SK-N-SH (cell line): ENCODE measurements at regions not wholly inside any gene's neighbourhood (a gene's known extent, or its start where the extent isn't known, plus 50 kb on each side); places are given as distances from the start of the nearest gene placed in this dataset.

Source experiments
- CTCF ChIA-PET: fragments of 300-600, 350-600 bp; formaldehyde crosslinking; extraction: SDS; loops from one replicate; lab custom pipeline; 2021; lab: Yijun Ruan, JAX
- POLR2A ChIA-PET: fragments of 350-600 bp; sonication (Branson Sonifier 250); formaldehyde crosslinking; extraction: SDS; loops from one replicate; lab custom pipeline; 2020; ENCODE audit warnings: antibody characterized with exemption, inconsistent platforms; lab: Yijun Ruan, JAX
- DNase-seq: peaks from one replicate; pipeline ENCODE4 v3.0.0; 2012
- H2AFZ ChIP-seq: fragments of 200-600 bp; sonication (generic); 2 replicates; pipeline ENCODE4 v1.8.1; 2016; ENCODE audit warnings: antibody characterized with exemption, mild to moderate bottlenecking, low read depth
- H3F3A ChIP-seq: fragments of 200-600 bp; sonication (generic); replicated peaks from 2 replicates; pipeline ENCODE3; 2016; ENCODE audit warnings: antibody characterized with exemption, mild to moderate bottlenecking; ENCODE audit not compliant: insufficient read depth
- H3K27ac ChIP-seq, 2 experiments: fragments of 200-500 bp in 1 of 2; fragments of 200-600 bp in 1 of 2; sonication (Bioruptor generic) in 1 of 2; sonication (generic), shearing (Covaris generic) in 1 of 2; 2 replicates each; pipeline versions ENCODE4 v1.5.1 to v1.6.1; 2014 to 2016; ENCODE audit warnings: low read depth in 2 of 2, inconsistent platforms in 1 of 2, low read length in 1 of 2, mild to moderate bottlenecking in 1 of 2, mixed read lengths in 1 of 2
- H3K27me3 ChIP-seq: fragments of 200-600 bp; sonication (generic), shearing (Covaris generic); 2 replicates; pipeline ENCODE4 v1.6.1; 2016; ENCODE audit warnings: mixed run types; ENCODE audit not compliant: insufficient read depth
- H3K36me3 ChIP-seq, 2 experiments: fragments of 200-500 bp in 1 of 2; fragments of 200-600 bp in 1 of 2; sonication (Bioruptor generic) in 1 of 2; sonication (generic) in 1 of 2; replicated peaks in 1 of 2; 2 replicates each; pipeline versions ENCODE3 to v1.5.1; 2014 to 2016; ENCODE audit warnings: low read length in 1 of 2, mild to moderate bottlenecking in 1 of 2; ENCODE audit not compliant: insufficient read depth in 2 of 2, control insufficient read depth in 1 of 2
- H3K4me1 ChIP-seq, 2 experiments: fragments of 200-500 bp in 1 of 2; fragments of 200-600 bp in 1 of 2; sonication (Bioruptor generic) in 1 of 2; sonication (generic), shearing (Covaris generic) in 1 of 2; 2 replicates each; pipeline versions ENCODE4 v1.5.1 to v1.6.1; 2014 to 2016; ENCODE audit warnings: low read depth in 1 of 2, low read length in 1 of 2, mixed run types in 1 of 2; ENCODE audit not compliant: insufficient read depth in 2 of 2, control insufficient read depth in 1 of 2
- H3K4me2 ChIP-seq: fragments of 200-600 bp; sonication (generic), shearing (Covaris generic); 2 replicates; pipeline ENCODE4 v1.6.1; 2017; ENCODE audit warnings: mixed run types
- H3K4me3 ChIP-seq, 2 experiments: fragments of 200-500 bp in 1 of 2; fragments of 200-600 bp in 1 of 2; sonication (Bioruptor generic) in 1 of 2; sonication (generic), shearing (Covaris generic) in 1 of 2; 2 replicates each; pipeline versions ENCODE4 v1.5.1 to v1.8.1; 2014 to 2016; ENCODE audit warnings: low read depth in 2 of 2, inconsistent platforms in 1 of 2, low read length in 1 of 2, mild to moderate bottlenecking in 1 of 2, mixed read lengths in 1 of 2, moderate library complexity in 1 of 2
- H3K79me2 ChIP-seq: fragments of 200-600 bp; sonication (generic); 2 replicates; pipeline ENCODE4 v1.8.1; 2017; ENCODE audit warnings: mild to moderate bottlenecking; ENCODE audit not compliant: insufficient read depth
- H3K9ac ChIP-seq: fragments of 200-600 bp; sonication (generic); 2 replicates; pipeline ENCODE4 v1.6.1; 2017; ENCODE audit warnings: mixed run types
- H3K9me2 ChIP-seq: fragments of 200-600 bp; sonication (generic); 2 replicates; pipeline ENCODE4 v1.6.1; 2017; ENCODE audit warnings: mixed run types
- H3K9me3 ChIP-seq: fragments of 200-600 bp; sonication (generic); 2 replicates; pipeline ENCODE4 v1.6.1; 2017; ENCODE audit warnings: mixed run types, mild to moderate bottlenecking, moderate library complexity
- H4K20me1 ChIP-seq: fragments of 200-600 bp; sonication (generic); 2 replicates; pipeline ENCODE4 v1.6.1; 2017; ENCODE audit warnings: mild to moderate bottlenecking, mixed run types; ENCODE audit not compliant: insufficient read depth
- CTCF ChIP-seq: fragments of 200-600 bp; sonication (generic); IDR thresholded peaks from 2 replicates; pipeline ENCODE4 v1.6.1; 2017; ENCODE audit warnings: antibody characterized with exemption, mild to moderate bottlenecking, moderate library complexity
- FOSL2 ChIP-seq: IDR thresholded peaks from 2 replicates; pipeline ENCODE4 v1.4.0; 2012; ENCODE audit warnings: low read depth, mild to moderate bottlenecking, moderate library complexity, borderline replicate concordance
- FOXJ3 ChIP-seq: sonication (generic); formaldehyde crosslinking; IDR thresholded peaks from 2 replicates; pipeline ENCODE4 v1.5.1; 2020; ENCODE audit warnings: mild to moderate bottlenecking, missing genetic modification reagents
- FOXM1 ChIP-seq: IDR thresholded peaks from 2 replicates; pipeline ENCODE4 v1.4.0; 2012; ENCODE audit warnings: low read depth, mild to moderate bottlenecking
- IRF3 ChIP-seq: fragments of 150-350 bp; IDR thresholded peaks from 2 replicates; pipeline ENCODE4 v1.6.1; 2016; ENCODE audit warnings: mild to moderate bottlenecking, low read depth, low read length
- JUND ChIP-seq: IDR thresholded peaks from 2 replicates; pipeline ENCODE4 v1.4.0; 2012
- MEF2A ChIP-seq: IDR thresholded peaks from 2 replicates; pipeline ENCODE4 v1.4.0; 2012; ENCODE audit warnings: low read depth, borderline replicate concordance
- NRF1 ChIP-seq: IDR thresholded peaks from 2 replicates; pipeline ENCODE4 v1.6.1; 2012; ENCODE audit warnings: low read depth, mild to moderate bottlenecking, low read length
- PBX3 ChIP-seq: IDR thresholded peaks from 2 replicates; pipeline ENCODE4; 2012
- POLR2AphosphoS5 ChIP-seq: IDR thresholded peaks from 2 replicates; pipeline ENCODE4 v1.6.1; 2012; ENCODE audit warnings: low read depth, low read length
- RAD21 ChIP-seq: IDR thresholded peaks from 2 replicates; pipeline ENCODE4 v1.6.1; 2012; ENCODE audit warnings: mild to moderate bottlenecking, low read length
- REST ChIP-seq: IDR thresholded peaks from 2 replicates; pipeline ENCODE4 v1.6.1; 2012; ENCODE audit warnings: mild to moderate bottlenecking, low read depth, low read length, moderate library complexity
- RFX5 ChIP-seq: IDR thresholded peaks from 2 replicates; pipeline ENCODE4 v1.6.1; 2012; ENCODE audit warnings: mild to moderate bottlenecking, improper control_type of control experiment, low read length
- SMC3 ChIP-seq: IDR thresholded peaks from 2 replicates; pipeline ENCODE4 v1.6.1; 2012; ENCODE audit warnings: low read depth, low read length, improper control_type of control experiment
- TAF1 ChIP-seq: IDR thresholded peaks from 2 replicates; pipeline ENCODE4 v1.6.1; 2012; ENCODE audit warnings: low read depth, mild to moderate bottlenecking, low read length, moderate library complexity, borderline replicate concordance
- TEAD4 ChIP-seq: IDR thresholded peaks from 2 replicates; pipeline ENCODE4 v1.4.0; 2012; ENCODE audit warnings: mild to moderate bottlenecking, borderline replicate concordance; ENCODE audit not compliant: insufficient read depth
- YY1 ChIP-seq: IDR thresholded peaks from 2 replicates; pipeline ENCODE4 v1.4.0; 2012; ENCODE audit warnings: low read depth, mild to moderate bottlenecking
- ZBTB33 ChIP-seq: IDR thresholded peaks from 2 replicates; pipeline ENCODE4 v1.4.0; 2012; ENCODE audit warnings: low read depth, borderline replicate concordance
- WGBS: methylation state at CpG from one replicate; pipeline ENCODE4 v1.1.6; 2017; ENCODE audit warnings: low lambda C conversion rate; 5-methylcytosine and 5-hydroxymethylcytosine counted together

- Histone ChIP-seq H3K4me2 (no peak overlapping the region), H4K20me1 (no peaks in the 10 kb centered on the region), H3K4me3 (no peak overlapping the region), H3K4me1 (no peaks in the 10 kb centered on the region; a peak in 1 of 4 replicates), H3K27ac (no peak overlapping the region), H2AFZ (no peak overlapping the region), H3K9me2 (no peaks in the 10 kb centered on the region), H3K9me3 (no peaks in the 10 kb centered on the region), H3K27me3 (no peaks in the 10 kb centered on the region), H3K79me2 (no peaks in the 10 kb centered on the region), H3F3A (no peaks in the 10 kb centered on the region), H3K36me3 (no peaks in the 10 kb centered on the region), H3K9ac (no peak overlapping the region)
- WGBS, result 76% methylated on average over 10 of the region's 20 CpGs
- TF ChIP-seq RFX5, result no peak
- no peak for TF ChIP-seq NRF1
- ChIA-PET CTCF (interaction anchor here (1.6 kb wide), 1 partner anchor 35 kb away, joined by 5 read pairs; no protein-coding TSS in a partner anchor), POLR2A (no interaction called here)
- DNase-seq, result no peak
These were observed 72.6 kb upstream of the CLDN5 start for GRCh38 chr22:19596680-19597398.

- WGBS, result 77% methylated on average over 7 of the region's 7 CpGs
- Histone ChIP-seq H3K4me1 (no peaks in the 10 kb centered on the region; a peak in 1 of 4 replicates), H3K4me2 (no peak overlapping the region), H3K4me3 (no peak overlapping the region), H3K79me2 (no peaks in the 10 kb centered on the region), H3K9me2 (no peaks in the 10 kb centered on the region), H3K36me3 (no peaks in the 10 kb centered on the region), H4K20me1 (no peaks in the 10 kb centered on the region), H3K27ac (no peak overlapping the region), H3K9ac (no peak overlapping the region), H2AFZ (no peak overlapping the region), H3K27me3 (no peaks in the 10 kb centered on the region), H3K9me3 (no peaks in the 10 kb centered on the region), H3F3A (no peaks in the 10 kb centered on the region)
- no peak for DNase-seq
- ChIA-PET CTCF (no interaction called here), POLR2A (no interaction called here)
- no peak for TF ChIP-seq MEF2A
- TF ChIP-seq TEAD4, result no peak
- TF ChIP-seq RFX5, result no peak
- no peak for TF ChIP-seq FOSL2
- no peak for TF ChIP-seq TAF1
- TF ChIP-seq JUND, result no peak
- no peak for TF ChIP-seq REST
- no peak for TF ChIP-seq IRF3
- no peak for TF ChIP-seq FOXM1
- TF ChIP-seq YY1, result no peak
- TF ChIP-seq POLR2AphosphoS5, result no peak
- TF ChIP-seq PBX3, result no peak
- no peak for TF ChIP-seq RAD21
- no peak for TF ChIP-seq CTCF
- no peak for TF ChIP-seq SMC3
- TF ChIP-seq ZBTB33, result no peak
- TF ChIP-seq FOXJ3 (CRISPR knock-in tag), result no peak
These were observed 73.2 kb upstream of the CLDN5 start for GRCh38 chr22:19597399-19597735.
